ENCODE measurements at regions not wholly inside any gene's neighbourhood (a gene's known extent, or its start where the extent isn't known, plus 50 kb on each side); places are given as distances from the start of the nearest gene placed in this dataset.

DNA sequence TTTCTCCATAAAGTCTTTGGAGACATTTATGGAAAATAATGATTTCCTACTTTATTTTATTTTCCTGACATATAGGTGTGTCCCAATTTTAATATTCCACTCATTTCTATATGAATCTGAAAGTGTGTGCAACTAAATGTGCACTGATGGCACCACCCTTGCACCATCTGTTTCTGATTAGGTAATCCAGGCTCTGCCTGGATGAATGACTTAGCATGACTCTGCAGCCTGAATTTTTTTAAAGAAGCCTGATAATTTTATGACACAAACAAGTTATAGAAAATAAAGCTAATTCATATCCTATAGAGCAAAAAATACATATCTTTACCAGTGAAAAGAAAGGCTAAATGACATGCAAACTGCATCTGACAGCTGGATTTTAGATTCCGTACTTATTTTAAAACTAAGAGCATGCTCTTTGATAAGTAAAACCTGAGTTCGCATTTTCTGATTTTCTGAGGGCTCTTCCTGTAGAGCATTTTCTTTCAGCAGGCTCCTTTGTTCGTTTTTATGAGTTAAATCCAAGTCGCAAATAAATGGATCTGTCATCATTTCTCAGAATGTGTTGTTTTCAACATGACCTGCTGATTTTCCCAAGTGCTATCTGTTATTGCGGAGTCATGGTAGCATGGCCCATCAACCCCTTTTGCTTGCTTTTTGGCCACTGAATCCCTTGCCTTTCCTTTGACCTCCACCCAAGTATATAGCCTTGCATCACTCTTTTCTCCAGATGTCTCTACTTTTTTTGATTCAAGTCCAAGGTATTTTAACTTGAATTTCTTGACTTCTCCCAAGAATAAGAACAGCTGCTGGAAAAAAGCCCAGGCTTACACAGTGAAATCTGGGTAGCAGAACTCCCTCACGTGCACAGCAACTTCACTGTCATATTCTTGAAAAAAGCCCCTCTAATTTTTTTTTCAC is 52.8 kb upstream of the LYPLAL1 start:
- no peak for DNase-seq

DNA sequence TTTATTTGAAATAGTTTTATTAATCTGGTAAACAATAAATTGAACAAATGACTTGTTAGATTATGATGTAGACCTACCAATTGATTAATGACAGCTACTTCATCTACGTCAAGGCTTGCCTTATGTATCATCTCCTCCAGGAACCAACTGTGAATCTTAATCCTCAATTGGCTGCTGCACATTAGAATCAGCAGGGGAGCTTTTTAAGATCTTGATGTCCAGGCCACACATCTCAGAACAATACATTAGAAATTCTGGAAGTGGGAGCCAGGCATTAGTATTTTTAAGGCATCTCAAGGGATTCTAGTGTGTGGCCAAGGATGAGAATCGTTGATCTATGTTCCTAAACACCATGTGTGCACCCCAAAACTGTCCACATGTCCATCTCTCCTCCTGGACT is 52.0 kb upstream of the LYPLAL1 start:
- no peak for DNase-seq

DNA sequence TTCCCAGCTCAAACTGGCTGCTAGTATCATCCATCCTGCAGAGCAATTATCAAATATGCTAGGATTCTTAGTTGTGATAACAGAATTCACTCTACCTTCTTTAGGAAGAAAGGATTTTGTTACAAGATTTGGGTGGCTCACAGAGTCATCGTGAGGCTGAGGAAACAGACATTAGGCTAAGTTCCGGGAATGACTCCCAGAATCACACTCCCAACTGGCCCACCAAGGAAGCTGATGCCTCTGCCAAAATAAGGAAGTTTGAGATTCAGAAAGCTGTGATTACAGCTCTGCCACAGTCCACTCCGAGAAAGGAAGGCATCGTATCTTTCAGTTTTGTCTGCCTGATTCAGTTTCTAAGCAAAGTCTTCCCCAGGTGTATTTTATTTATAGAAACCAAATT is 50.6 kb upstream of the LYPLAL1 start:
- DNase-seq, result no peak

Data from activated CD4-positive, alpha-beta T cell treated with anti-CD3 and anti-CD28 coated beads, Interleukin-2, amount 50 U/mL, for 48 hours (primary cell).